SH-SY5Y (cell line): ENCODE measurements at regions not wholly inside any gene's neighbourhood (a gene's known extent, or its start where the extent isn't known, plus 50 kb on each side); places are given as distances from the start of the nearest gene placed in this dataset.

Experiments
- GATA2 ChIP-seq: IDR thresholded peaks from 2 replicates; pipeline ENCODE4 v1.6.1; 2011; ENCODE audit warnings: mild to moderate bottlenecking, low read depth, low read length
- GATA3 ChIP-seq: IDR thresholded peaks from 2 replicates; pipeline ENCODE4 v1.6.1; 2011; ENCODE audit warnings: low read depth, mild to moderate bottlenecking, low read length, moderate library complexity

DNA sequence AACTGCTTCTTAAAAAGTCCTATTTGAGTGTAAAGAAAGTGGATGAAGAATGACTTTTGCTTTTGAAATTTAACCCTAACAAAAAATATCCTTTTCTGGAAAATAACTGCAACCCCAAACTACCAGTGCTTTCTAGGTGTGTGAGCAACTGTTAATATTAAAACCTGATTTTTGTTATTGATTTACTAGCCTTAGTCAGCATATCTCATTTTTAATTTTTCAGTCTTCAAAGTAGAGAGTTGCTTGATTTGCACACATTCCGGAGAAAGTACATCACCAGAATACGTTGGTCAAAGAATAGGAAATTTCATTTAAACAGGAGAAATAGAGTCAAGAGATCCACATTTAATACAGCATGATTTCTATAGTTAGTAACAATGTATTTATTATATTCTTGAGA, 141.8 kb upstream of the ADAMTS5 start:
- no peak for TF ChIP-seq GATA2
- no peak for TF ChIP-seq GATA3
